Activated naive CD4-positive, alpha-beta T cell treated with anti-CD3 and anti-CD28 coated beads, Interleukin-2, amount 50 U/mL, for 72 hours (primary cell): ENCODE measurements at regions not wholly inside any gene's neighbourhood (a gene's known extent, or its start where the extent isn't known, plus 50 kb on each side); places are given as distances from the start of the nearest gene placed in this dataset.

Experiments
- ATAC-seq, 2 donors: fragments of 150-1000 bp; cut with Tn5 transposase; 2 replicates each; pipeline ENCODE4 v1.10.0; 2021; ENCODE audit warnings: mild to moderate bottlenecking in 2 of 2, moderate library complexity in 2 of 2
- DNase-seq, 2 donors: peaks; one replicate each; pipeline ENCODE4 v3.0.0; 2021 to 2022; ENCODE audit warnings: low spot score in 2 of 2
- H3K27ac Mint-ChIP-seq, 2 donors: one replicate each; pipeline ENCODE4 v1.8.0; 2022; ENCODE audit warnings: mild to moderate bottlenecking in 2 of 2, mixed read lengths in 2 of 2
- H3K36me3 Mint-ChIP-seq, 2 donors: one replicate each; pipeline ENCODE4 v1.8.0; 2022; ENCODE audit warnings: mixed read lengths in 2 of 2
- H3K9me3 Mint-ChIP-seq, 2 donors: one replicate each; pipeline ENCODE4 v1.8.0; 2022; ENCODE audit warnings: mixed read lengths in 2 of 2

GRCh38 chr22:49090061-49090852 is 737.4 kb downstream of the BRD1 start:
- Mint-ChIP-seq H3K9me3 (no peaks in the 10 kb centered on the region), H3K27ac (no peak overlapping the region), H3K36me3 (no peaks in the 10 kb centered on the region)
- ATAC-seq (no peak), DNase-seq (no peak)

GRCh38 chr22:49088801-49089791 is 738.6 kb downstream of the BRD1 start:
- DNase-seq (no peak), ATAC-seq (no peak)
- Mint-ChIP-seq H3K27ac (no peak overlapping the region), H3K36me3 (no peaks in the 10 kb centered on the region), H3K9me3 (no peaks in the 10 kb centered on the region)

GRCh38 chr22:49087716-49088601 is 739.7 kb downstream of the BRD1 start:
- H3K9me3 Mint-ChIP-seq = no peaks in the 10 kb centered on the region
- H3K27ac Mint-ChIP-seq = peak overlapping the region in 1 of 2 donors; percentile 33
- DNase-seq (no peak), ATAC-seq (no peak)
- H3K36me3 Mint-ChIP-seq = no peaks in the 10 kb centered on the region

- H3K9me3 Mint-ChIP-seq = no peaks in the 10 kb centered on the region
- ATAC-seq = no peak
Observed at GRCh38 chr22:49087198-49087597, 740.5 kb downstream of the BRD1 start.

GRCh38 chr22:49086606-49087157 is 741.0 kb downstream of the BRD1 start:
- DNase-seq = no peak
- Mint-ChIP-seq H3K27ac (no peak overlapping the region), H3K9me3 (no peaks in the 10 kb centered on the region), H3K36me3 (no peaks in the 10 kb centered on the region)
- no peak for ATAC-seq

More at GRCh38 chr22:49087198-49087597, 740.5 kb downstream of the BRD1 start:
- no peak for DNase-seq
- H3K36me3 Mint-ChIP-seq = no peaks in the 10 kb centered on the region
- H3K27ac Mint-ChIP-seq = no peak overlapping the region

GRCh38 chr22:49086181-49086580 is 741.5 kb downstream of the BRD1 start:
- ATAC-seq = no peak
- Mint-ChIP-seq H3K9me3 (no peaks in the 10 kb centered on the region), H3K27ac (no peak overlapping the region), H3K36me3 (no peaks in the 10 kb centered on the region)
- no peak for DNase-seq

GRCh38 chr22:49084206-49084605 is 743.5 kb downstream of the BRD1 start:
- no peaks in the 10 kb centered on the region for H3K36me3 Mint-ChIP-seq
- H3K9me3 Mint-ChIP-seq = no peaks in the 10 kb centered on the region
- no peak overlapping the region for H3K27ac Mint-ChIP-seq
- no peak for DNase-seq
- no peak for ATAC-seq

- Mint-ChIP-seq H3K36me3 (no peaks in the 10 kb centered on the region), H3K9me3 (no peaks in the 10 kb centered on the region), H3K27ac (no peak overlapping the region)
- ATAC-seq (no peak), DNase-seq (no peak)
Observed at GRCh38 chr22:49083607-49084006, 744.1 kb downstream of the BRD1 start.

GRCh38 chr22:49082451-49082850 is 745.2 kb downstream of the BRD1 start:
- no peak for ATAC-seq
- DNase-seq = no peak
- Mint-ChIP-seq H3K9me3 (no peaks in the 10 kb centered on the region), H3K36me3 (no peaks in the 10 kb centered on the region), H3K27ac (no peak overlapping the region)

GRCh38 chr22:49081926-49082325 is 745.7 kb downstream of the BRD1 start:
- Mint-ChIP-seq H3K9me3 (no peaks in the 10 kb centered on the region), H3K27ac (no peak overlapping the region), H3K36me3 (no peaks in the 10 kb centered on the region)
- DNase-seq = no peak
- no peak for ATAC-seq

- Mint-ChIP-seq H3K36me3 (no peaks in the 10 kb centered on the region), H3K9me3 (no peaks in the 10 kb centered on the region), H3K27ac (no peak overlapping the region)
- ATAC-seq = no peak
- no peak for DNase-seq
Observed at GRCh38 chr22:49081261-49081666, 746.4 kb downstream of the BRD1 start.

- DNase-seq = no peak
- Mint-ChIP-seq H3K27ac (no peak overlapping the region), H3K9me3 (no peaks in the 10 kb centered on the region), H3K36me3 (no peaks in the 10 kb centered on the region)
- no peak for ATAC-seq
Observed at GRCh38 chr22:49080631-49081030, 747.0 kb downstream of the BRD1 start.

GRCh38 chr22:49079743-49080500 is 747.8 kb downstream of the BRD1 start:
- Mint-ChIP-seq H3K36me3 (no peaks in the 10 kb centered on the region), H3K9me3 (no peaks in the 10 kb centered on the region), H3K27ac (no peak overlapping the region)
- no peak for ATAC-seq
- DNase-seq = no peak

GRCh38 chr22:49079027-49079725 is 748.5 kb downstream of the BRD1 start:
- ATAC-seq (no peak), DNase-seq (peak in 1 of 2 donors; percentile 35)
- Mint-ChIP-seq H3K27ac (no peak overlapping the region), H3K9me3 (no peaks in the 10 kb centered on the region), H3K36me3 (no peaks in the 10 kb centered on the region)

GRCh38 chr22:49078076-49078710 is 749.5 kb downstream of the BRD1 start:
- ATAC-seq (no peak), DNase-seq (no peak)
- Mint-ChIP-seq H3K9me3 (no peaks in the 10 kb centered on the region), H3K36me3 (no peaks in the 10 kb centered on the region), H3K27ac (no peak overlapping the region)
